ENCODE measurements at regions not wholly inside any gene's neighbourhood (a gene's known extent, or its start where the extent isn't known, plus 50 kb on each side); places are given as distances from the start of the nearest gene placed in this dataset.

DNA sequence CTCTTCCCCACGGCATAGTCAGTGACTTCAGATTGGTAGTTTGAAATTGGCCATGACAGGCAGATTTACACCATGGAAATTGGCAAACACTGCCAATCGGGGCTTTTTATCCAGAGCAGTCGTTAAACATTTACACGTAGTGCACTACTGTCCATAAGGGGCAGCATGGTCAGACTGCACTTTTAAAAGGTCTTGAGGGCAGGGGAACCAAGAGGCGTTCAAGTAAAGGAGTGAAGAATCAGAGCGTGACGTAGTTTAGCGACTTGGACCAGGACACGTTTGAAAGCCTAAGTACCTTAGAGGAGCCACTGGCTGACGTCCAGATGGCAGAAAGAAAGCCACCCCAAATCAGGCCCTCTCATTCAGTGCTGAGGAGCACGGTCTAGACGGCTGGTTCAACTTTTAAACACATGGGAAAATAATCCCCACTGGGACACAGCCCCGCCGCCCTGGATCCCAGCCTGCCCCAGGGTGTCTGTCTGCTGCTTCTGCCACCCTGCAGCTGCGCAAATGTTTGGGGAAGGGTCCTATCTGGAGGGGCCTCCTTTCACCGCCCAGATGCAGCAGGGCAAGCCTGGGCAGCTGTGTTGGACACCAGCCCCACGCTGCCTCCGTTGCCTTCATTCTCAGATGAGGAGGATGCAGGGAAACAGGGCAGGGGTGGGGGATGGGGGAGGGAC, 52.5 kb upstream of the PPP2R5C start:
- no peak overlapping the region for H3K27ac ChIP-seq
- peaks cover 0 to 13% (median 0%) of the 10 kb centered on the region in 4 donors for H3K27me3 ChIP-seq
- DNase-seq: no peak
- 83 to 84% methylated on average over 12 to 14 of the region's 18 CpGs for WGBS, 2 donors
- peaks cover 17 to 31% (median 19%) of the 10 kb centered on the region in 3 donors for H3K4me1 ChIP-seq
- no peaks in the 10 kb centered on the region for H3K36me3 ChIP-seq
- H3K4me3 ChIP-seq: no peak overlapping the region
- intact Hi-C loops (cut with DNase I): no loop called here
- TF ChIP-seq, protein P1, sequence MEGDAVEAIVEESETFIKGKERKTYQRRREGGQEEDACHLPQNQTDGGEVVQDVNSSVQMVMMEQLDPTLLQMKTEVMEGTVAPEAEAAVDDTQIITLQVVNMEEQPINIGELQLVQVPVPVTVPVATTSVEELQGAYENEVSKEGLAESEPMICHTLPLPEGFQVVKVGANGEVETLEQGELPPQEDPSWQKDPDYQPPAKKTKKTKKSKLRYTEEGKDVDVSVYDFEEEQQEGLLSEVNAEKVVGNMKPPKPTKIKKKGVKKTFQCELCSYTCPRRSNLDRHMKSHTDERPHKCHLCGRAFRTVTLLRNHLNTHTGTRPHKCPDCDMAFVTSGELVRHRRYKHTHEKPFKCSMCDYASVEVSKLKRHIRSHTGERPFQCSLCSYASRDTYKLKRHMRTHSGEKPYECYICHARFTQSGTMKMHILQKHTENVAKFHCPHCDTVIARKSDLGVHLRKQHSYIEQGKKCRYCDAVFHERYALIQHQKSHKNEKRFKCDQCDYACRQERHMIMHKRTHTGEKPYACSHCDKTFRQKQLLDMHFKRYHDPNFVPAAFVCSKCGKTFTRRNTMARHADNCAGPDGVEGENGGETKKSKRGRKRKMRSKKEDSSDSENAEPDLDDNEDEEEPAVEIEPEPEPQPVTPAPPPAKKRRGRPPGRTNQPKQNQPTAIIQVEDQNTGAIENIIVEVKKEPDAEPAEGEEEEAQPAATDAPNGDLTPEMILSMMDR (IDR thresholded peaks at IDR 0.05): no peak
- no peak for TF ChIP-seq POLR2A (IDR thresholded peaks at IDR 0.05)
- no peaks in the 10 kb centered on the region for H3K9me3 ChIP-seq

DNA sequence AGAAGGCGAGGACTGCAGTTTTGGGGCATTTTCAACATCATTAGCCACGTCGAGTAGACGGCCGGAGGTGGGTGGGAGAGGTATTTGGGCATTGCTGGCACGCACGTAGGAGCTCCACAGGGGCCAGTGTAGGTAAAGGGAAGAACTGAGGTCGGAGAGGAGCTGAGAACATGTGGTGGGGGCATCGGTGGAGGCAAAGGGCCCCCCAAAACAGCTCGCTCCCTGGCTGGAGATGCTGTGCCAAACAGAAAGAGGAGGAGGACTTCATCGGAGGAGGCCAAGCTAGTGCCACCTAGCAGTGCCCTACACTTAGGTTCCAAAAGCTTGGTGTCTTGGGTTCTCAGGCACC, 52.0 kb upstream of the PPP2R5C start:
- TF ChIP-seq POLR2A (IDR thresholded peaks at IDR 0.05): no peak
- TF ChIP-seq, protein P1 (IDR thresholded peaks at IDR 0.05): no peak
- Histone ChIP-seq H3K27ac (no peak overlapping the region), H3K36me3 (no peaks in the 10 kb centered on the region), H3K9me3 (no peaks in the 10 kb centered on the region), H3K4me1 (peaks cover 17 to 31% (median 19%) of the 10 kb centered on the region in 3 donors), H3K27me3 (peaks cover 0 to 13% (median 0%) of the 10 kb centered on the region in 4 donors), H3K4me3 (no peak overlapping the region)
- no peak for DNase-seq
- WGBS, 2 donors: 83 to 92% methylated on average over 9 to 11 of the region's 11 CpGs
- intact Hi-C loops (cut with DNase I): no loop called here

DNA sequence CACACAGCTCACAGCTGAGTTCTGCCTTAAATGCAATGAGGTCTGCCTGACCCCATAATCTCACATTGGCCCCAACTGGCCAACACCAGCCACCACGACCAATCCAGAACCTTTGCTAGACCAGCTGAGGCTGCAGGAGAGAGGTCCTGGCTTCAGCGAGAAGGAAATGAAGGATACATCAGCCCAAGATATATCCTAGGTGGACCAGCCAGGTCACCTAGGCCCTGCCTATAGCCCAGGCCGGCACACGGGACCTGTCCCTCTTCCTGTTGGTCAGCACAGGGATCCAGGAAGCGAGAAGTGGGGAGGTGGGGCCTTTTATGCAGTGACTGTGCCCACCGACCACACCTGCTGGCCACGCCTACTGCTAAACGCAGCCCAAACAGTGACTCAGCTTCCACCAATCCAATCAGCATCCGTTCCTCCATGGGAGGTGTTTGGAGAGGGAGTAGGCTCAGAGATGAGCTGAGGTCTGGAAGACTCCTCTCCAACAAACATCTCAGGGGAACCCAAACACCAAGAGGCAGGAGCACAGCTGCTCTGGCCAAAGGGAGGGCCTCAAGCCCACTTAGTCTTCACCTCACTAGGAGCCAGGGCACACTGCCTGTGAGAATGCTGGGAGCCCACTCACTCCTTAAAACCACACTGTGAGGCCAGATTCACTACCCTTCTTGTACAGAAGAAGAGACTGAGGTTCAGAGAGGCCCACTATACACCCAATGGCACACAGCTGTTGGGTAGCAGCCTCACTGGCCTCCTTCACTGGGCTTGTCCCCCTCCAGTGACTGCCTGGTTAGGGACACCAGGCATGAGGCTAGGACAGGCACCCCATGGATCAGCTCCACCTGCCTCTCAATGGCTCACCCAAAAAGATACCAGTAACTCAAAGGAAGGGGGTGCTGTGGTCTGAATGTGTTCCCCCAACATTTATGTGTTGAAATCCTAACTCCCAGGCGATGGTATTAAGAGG, 51.3 kb upstream of the PPP2R5C start:
- H3K27ac ChIP-seq: no peak overlapping the region
- intact Hi-C loops (cut with DNase I): no loop called here
- 78 to 82% methylated on average over 3 to 6 of the region's 10 CpGs for WGBS, 2 donors
- H3K36me3 ChIP-seq: no peaks in the 10 kb centered on the region
- no peak overlapping the region for H3K4me3 ChIP-seq
- H3K4me1 ChIP-seq: peaks cover 17 to 31% (median 19%) of the 10 kb centered on the region in 3 donors
- no peak for DNase-seq
- TF ChIP-seq, protein P1 (IDR thresholded peaks at IDR 0.05): no peak
- no peak for TF ChIP-seq POLR2A (IDR thresholded peaks at IDR 0.05)
- H3K9me3 ChIP-seq: no peaks in the 10 kb centered on the region
- H3K27me3 ChIP-seq: peaks cover 0 to 13% (median 0%) of the 10 kb centered on the region in 4 donors

DNA sequence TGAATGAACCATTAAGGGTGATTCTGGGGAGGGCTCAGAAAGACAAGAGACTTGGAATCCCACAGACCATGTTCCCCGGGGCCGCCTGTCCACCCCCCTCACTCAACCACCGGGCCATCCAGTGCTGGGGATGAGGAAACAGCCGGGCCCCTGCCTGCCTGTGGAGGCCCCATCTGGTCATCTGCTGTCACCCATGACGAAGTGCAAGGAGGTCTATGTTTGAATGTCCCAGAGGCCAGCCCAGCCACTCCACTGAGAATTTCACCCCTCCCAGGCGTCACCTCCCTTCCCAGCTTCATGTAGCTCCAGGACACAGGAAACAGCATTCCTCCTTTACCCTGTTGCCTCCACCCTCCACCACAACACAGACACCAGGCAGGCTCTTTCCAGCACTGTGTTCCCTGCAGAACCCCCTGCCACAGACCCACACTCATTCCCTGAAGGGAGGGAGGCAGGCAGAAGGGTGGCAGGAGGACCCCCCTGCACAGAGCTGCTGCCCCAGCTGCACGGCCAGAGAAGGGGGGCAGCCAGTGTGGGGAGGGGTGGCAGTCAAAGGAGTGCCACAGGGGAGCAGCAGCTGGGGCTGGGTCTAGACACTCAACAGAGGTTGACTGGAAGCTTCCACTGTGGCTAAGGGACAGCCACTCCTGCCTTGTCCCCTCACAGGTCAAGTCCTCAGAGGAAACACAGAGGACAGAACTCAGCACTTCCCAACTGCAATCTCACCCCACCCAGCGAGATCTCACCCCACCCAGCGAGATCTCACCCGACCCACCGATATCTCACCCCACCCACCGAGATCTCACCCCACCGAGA, 50.3 kb upstream of the PPP2R5C start:
- 68 to 69% methylated on average over 11 to 12 of the region's 13 CpGs for WGBS, 2 donors
- no peaks in the 10 kb centered on the region for H3K9me3 ChIP-seq
- H3K27ac ChIP-seq: no peak overlapping the region
- TF ChIP-seq, protein P1 (IDR thresholded peaks at IDR 0.05): no peak
- TF ChIP-seq POLR2A (IDR thresholded peaks at IDR 0.05): no peak
- no peak for DNase-seq
- H3K4me1 ChIP-seq: peaks cover 9 to 20% (median 14%) of the 10 kb centered on the region in 3 donors
- H3K27me3 ChIP-seq: peaks cover 0 to 5% (median 0%) of the 10 kb centered on the region in 4 donors
- intact Hi-C loops (cut with DNase I): no loop called here
- no peaks in the 10 kb centered on the region for H3K36me3 ChIP-seq
- H3K4me3 ChIP-seq: no peak overlapping the region

Measured in esophagus squamous epithelium (tissue), 5 donors.